HUES6 (cell line): ENCODE measurements at regions not wholly inside any gene's neighbourhood (a gene's known extent, or its start where the extent isn't known, plus 50 kb on each side); places are given as distances from the start of the nearest gene placed in this dataset.

Experiments used
- H3K27ac ChIP-seq: 2 replicates; pipeline ENCODE4 v1.7.0; 2013; ENCODE audit warnings: low read depth, mild to moderate bottlenecking, low read length, inconsistent platforms
- H3K27me3 ChIP-seq: 2 replicates; pipeline ENCODE4 v1.6.1; 2013; ENCODE audit warnings: low read length; ENCODE audit not compliant: control insufficient read depth, insufficient read depth
- H3K36me3 ChIP-seq: 2 replicates; pipeline ENCODE4 v1.6.1; 2013; ENCODE audit warnings: low read length; ENCODE audit not compliant: control insufficient read depth, insufficient read depth
- H3K4me1 ChIP-seq: 2 replicates; pipeline ENCODE4 v1.6.1; 2013; ENCODE audit warnings: low read length; ENCODE audit not compliant: control insufficient read depth, insufficient read depth
- H3K4me3 ChIP-seq: 2 replicates; pipeline ENCODE4 v1.5.1; 2013; ENCODE audit warnings: low read depth, low read length
- H3K9ac ChIP-seq: one replicate; pipeline ENCODE4 v1.6.1; 2013; ENCODE audit warnings: mild to moderate bottlenecking, low read length
- H3K9me3 ChIP-seq: 2 replicates; pipeline ENCODE4 v1.6.1; 2013; ENCODE audit warnings: low read depth, low read length; ENCODE audit not compliant: control insufficient read depth, insufficient read depth

DNA sequence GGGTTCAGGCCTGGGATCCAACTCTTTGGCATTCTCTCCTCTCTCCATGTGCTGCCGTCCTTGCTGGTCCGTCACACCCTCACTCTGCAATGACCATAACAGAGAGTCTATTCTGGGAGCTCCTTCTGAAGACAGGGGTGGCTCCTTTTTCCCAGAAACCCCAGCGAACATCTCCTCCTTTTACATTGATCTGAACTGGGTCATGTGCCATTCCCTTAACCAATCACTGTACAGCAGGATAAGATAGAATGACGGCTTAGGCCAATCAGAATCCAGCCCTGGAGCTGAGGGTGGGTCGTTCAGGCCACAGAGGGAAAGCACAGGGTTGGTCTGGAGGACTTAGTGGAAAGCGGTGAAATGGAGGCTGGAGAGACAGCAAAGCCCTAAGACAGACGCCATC, 740.1 kb downstream of the MATN1 start:
- peaks cover 27% of the 10 kb centered on the region for H3K4me1 ChIP-seq
- H3K9ac ChIP-seq = no peak overlapping the region
- H3K27me3 ChIP-seq = no peaks in the 10 kb centered on the region
- H3K27ac ChIP-seq = no peak overlapping the region
- no peaks in the 10 kb centered on the region for H3K36me3 ChIP-seq
- H3K9me3 ChIP-seq = no peaks in the 10 kb centered on the region
- H3K4me3 ChIP-seq = no peak overlapping the region

DNA sequence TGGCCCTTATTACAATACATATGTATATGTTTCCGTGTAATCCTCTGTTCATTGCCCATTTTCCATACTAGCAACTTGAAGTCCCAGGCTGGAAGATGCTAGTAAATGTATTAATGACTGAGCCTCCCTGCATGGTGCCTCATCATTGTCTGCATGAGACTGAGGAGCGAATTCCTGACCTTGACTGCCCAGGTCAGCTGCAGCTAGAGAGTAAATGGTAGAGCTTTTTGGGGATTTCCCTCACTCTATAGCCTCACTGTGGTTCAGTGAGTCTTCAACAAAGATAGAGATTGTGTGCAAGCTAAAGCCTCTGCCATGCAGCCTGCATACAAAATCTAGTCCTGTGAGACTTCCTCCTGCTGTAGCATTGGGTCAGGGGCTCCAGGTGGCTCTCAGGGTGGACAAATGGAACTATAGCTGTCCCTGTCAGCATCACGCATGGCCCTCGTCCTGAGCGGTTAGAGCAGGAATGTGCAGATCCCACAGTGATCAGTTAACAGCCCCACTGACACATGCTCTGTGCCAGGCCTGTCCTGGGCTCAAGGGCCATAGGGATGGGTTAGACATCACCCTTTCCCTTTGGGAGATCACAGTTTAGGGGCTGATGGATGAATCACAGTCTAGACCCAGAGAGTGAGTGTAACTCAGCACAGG, 741.7 kb downstream of the MATN1 start:
- H3K9ac ChIP-seq = no peak overlapping the region
- no peak overlapping the region for H3K27ac ChIP-seq
- no peak overlapping the region for H3K4me3 ChIP-seq
- H3K27me3 ChIP-seq = no peaks in the 10 kb centered on the region
- H3K4me1 ChIP-seq = peaks cover 21% of the 10 kb centered on the region
- no peaks in the 10 kb centered on the region for H3K9me3 ChIP-seq
- no peaks in the 10 kb centered on the region for H3K36me3 ChIP-seq

DNA sequence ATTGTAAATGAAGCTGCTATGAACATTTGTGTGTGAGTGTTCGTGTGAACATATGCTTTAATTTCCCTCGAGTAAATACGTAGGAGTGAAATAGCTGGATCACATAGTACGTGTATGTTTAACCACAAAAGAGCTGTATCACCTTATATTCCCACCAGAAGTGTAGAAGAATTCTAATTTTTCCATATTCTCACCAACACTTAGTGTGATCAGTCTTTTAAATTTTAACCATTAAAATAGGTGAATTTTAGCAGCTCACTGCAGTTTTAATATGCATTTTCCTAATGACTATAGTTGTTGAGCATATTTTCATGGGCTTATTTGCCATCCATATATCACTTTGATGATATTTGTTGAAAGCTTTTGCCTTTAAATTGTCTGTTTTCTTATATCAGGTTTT, 741.2 kb downstream of the PTPRU start:
- no peaks in the 10 kb centered on the region for H3K36me3 ChIP-seq
- H3K27me3 ChIP-seq = no peaks in the 10 kb centered on the region
- no peaks in the 10 kb centered on the region for H3K9me3 ChIP-seq
- no peak overlapping the region for H3K9ac ChIP-seq
- no peak overlapping the region for H3K4me3 ChIP-seq
- H3K4me1 ChIP-seq = peaks cover 34% of the 10 kb centered on the region
- H3K27ac ChIP-seq = no peak overlapping the region

DNA sequence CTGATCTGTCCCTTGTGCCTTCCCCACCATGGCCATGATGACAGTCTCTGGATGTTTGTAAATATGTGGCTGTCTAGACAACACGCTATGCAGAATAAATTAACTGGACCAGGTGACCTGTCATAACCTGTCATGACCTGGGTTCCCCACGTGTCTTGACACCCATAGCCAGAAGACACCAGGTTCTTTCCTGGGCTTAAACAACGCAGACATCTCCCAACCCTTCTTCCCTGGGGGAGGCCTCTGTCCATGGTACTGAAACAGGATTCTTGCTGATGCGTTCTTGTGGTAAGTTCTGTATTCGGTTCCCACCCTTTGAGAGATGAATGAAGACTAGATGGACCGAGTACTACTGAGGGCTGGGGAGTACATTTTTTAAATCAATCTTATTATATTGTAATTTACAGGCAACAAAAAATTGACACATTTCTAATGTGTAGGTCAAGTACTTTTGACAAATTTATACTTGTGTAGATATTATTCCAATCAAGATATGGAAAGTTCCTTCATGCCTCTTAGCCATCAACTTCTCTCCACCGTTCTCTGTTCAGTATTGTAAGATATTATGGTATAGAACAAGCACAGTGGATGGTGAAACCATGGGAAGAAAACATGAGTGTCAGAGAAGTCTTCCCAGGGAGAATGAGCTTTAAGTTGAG, 738.8 kb downstream of the PTPRU start:
- no peaks in the 10 kb centered on the region; the same call in 1 of the 2 replicates for H3K27me3 ChIP-seq
- H3K27ac ChIP-seq = peak overlapping the region; percentile 90
- no peaks in the 10 kb centered on the region for H3K9me3 ChIP-seq
- H3K4me3 ChIP-seq = no peak overlapping the region
- H3K9ac ChIP-seq = peak overlapping the region; percentile 47
- no peaks in the 10 kb centered on the region for H3K36me3 ChIP-seq
- peaks cover 36% of the 10 kb centered on the region for H3K4me1 ChIP-seq

DNA sequence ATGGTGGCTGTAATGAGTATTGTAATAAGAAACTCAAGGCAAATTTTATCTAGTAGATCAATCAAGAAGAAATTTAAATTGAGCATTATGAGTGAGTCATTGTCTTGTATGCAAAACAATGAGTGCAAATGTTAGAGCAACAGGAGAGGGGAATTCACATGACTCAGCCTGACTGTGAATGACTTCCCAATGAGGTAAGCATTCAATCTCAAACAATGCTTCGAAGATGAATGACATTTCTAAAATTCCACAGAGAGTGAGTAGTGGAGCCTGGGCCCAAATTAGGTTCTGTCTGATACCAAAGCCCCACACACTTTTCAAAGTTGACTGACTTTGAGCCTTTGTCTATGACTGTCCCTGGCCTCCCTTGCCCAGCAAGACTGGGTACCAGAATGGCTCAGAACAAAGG, 738.0 kb downstream of the PTPRU start:
- Histone ChIP-seq H3K9me3 (peaks cover 2% of the 10 kb centered on the region), H3K27me3 (no peaks in the 10 kb centered on the region; the same call in 1 of the 2 replicates), H3K4me3 (peak overlapping the region; percentile 34), H3K4me1 (peaks cover 36% of the 10 kb centered on the region), H3K9ac (peak overlapping the region; percentile 72), H3K27ac (peak overlapping the region; percentile 99), H3K36me3 (no peaks in the 10 kb centered on the region)

DNA sequence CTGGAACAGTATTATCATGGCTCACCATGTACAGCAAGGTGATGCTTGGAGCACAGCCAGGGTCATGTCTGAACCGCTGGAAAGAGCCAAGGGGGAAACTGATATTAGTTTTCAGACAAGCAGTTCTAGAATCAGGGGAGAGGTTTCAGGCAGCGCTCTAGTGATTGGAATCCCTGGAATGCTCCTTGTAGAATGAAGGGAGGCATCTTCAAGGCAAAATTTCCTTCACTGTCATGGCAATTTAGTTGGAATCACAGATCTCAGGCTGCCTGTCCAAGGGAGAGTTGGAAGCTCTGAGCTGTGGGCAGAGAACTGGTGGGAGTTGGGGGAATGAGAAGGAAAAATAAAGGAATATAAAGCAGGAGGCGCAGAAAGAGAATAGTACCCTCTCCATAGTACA, 737.1 kb downstream of the PTPRU start:
- Histone ChIP-seq H3K27ac (peak overlapping the region; percentile 99), H3K9ac (peak overlapping the region; percentile 72), H3K9me3 (peaks cover 6% of the 10 kb centered on the region)

DNA sequence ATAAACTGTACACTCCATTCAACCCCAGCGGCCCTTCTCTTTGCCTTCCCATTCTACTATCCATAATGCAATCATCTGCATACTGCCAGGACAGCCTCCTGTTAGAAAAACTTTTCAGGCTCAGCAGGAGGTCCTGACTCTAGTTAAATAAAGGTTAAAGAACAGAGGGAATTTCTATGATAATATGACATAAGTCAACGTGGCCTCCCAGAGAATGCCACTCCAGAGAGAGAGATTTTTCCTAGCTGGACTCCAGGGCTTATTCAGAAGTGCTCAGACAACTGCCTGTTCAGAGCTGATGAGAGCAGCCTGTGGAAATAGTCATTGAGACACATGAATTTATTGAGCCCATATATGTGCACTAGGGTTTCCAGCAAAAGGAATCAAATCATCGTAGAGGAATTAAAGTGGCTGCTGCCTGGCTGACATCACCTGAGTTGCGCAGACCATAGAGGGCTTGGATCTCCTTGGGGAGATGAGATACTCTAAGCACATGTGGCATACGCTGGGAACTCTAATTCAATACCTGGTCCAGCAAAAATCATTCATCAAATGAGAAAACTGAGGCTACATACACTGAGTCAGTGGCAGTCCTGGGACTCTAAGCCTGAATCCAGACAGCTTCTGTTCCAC, 736.2 kb downstream of the PTPRU start:
- H3K4me3 ChIP-seq = no peak overlapping the region; the same call in 1 of the 2 replicates
- H3K4me1 ChIP-seq = peaks cover 36% of the 10 kb centered on the region
- H3K27ac ChIP-seq = peak overlapping the region; percentile 99
- H3K9me3 ChIP-seq = peaks cover 6% of the 10 kb centered on the region
- H3K27me3 ChIP-seq = no peaks in the 10 kb centered on the region; the same call in 1 of the 2 replicates
- H3K9ac ChIP-seq = peak overlapping the region; percentile 72
- H3K36me3 ChIP-seq = no peaks in the 10 kb centered on the region

More for the DNA sequence above, 737.1 kb downstream of the PTPRU start:
- peaks cover 36% of the 10 kb centered on the region for H3K4me1 ChIP-seq
- H3K36me3 ChIP-seq = no peaks in the 10 kb centered on the region
- peak overlapping the region; percentile 34; the same call in 1 of the 2 replicates for H3K4me3 ChIP-seq
- no peaks in the 10 kb centered on the region; the same call in 1 of the 2 replicates for H3K27me3 ChIP-seq

DNA sequence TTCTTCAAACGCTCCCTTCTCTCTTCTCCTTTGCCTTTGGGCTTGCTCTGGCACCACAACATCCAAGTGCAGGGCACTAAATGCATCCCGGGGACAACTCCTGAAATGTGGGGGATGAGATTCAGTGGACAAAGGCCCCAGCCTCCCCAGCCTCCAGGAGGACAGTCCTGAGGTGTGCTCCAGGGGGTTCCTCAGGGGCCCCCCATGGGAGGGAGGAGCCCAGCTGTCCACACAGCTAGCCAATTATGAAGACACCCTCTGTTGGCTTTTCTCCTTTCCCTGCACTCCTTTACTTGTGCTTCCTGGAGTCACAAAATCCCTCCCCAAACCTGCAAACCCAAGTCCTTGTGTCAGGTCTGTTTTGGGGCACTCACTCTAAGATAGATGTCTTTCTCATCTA, 735.4 kb downstream of the PTPRU start:
- H3K27ac ChIP-seq = no peak overlapping the region
- H3K4me3 ChIP-seq = no peak overlapping the region
- H3K9ac ChIP-seq = no peak overlapping the region
- H3K4me1 ChIP-seq = peaks cover 36% of the 10 kb centered on the region
- H3K36me3 ChIP-seq = no peaks in the 10 kb centered on the region
- H3K27me3 ChIP-seq = no peaks in the 10 kb centered on the region; the same call in 1 of the 2 replicates
- peaks cover 6% of the 10 kb centered on the region for H3K9me3 ChIP-seq

DNA sequence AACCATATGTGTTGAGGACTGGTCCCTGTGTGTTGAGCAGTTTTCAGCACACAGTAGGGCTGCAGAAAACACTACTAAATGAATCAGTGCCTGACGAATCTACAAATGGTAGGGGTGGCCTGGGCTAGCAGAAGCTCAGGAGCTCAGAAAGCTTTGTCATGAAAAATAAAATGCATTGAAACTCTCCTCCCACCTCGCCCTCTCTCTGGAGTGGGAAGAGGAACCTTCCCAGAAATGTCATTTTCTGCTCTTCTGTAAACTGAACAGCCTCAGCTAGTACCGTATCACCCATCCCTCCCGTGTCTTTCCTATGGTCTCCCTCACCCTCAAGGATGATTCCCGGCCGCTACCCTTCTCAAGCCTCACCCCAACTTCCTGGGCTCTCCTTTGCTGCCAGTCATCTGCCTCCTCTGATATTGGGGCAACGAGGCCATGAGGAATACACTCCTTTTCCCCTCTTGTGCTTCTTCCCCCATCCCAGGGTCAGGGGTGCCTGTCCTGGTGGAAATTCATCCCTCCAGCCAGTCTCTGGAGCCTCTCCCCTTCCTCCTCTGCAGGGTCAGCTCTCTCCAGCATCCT, 734.5 kb downstream of the PTPRU start:
- Histone ChIP-seq H3K36me3 (no peaks in the 10 kb centered on the region), H3K4me1 (peaks cover 36% of the 10 kb centered on the region), H3K27ac (no peak overlapping the region), H3K9ac (no peak overlapping the region), H3K27me3 (no peaks in the 10 kb centered on the region; the same call in 1 of the 2 replicates), H3K4me3 (no peak overlapping the region), H3K9me3 (peaks cover 6% of the 10 kb centered on the region)

DNA sequence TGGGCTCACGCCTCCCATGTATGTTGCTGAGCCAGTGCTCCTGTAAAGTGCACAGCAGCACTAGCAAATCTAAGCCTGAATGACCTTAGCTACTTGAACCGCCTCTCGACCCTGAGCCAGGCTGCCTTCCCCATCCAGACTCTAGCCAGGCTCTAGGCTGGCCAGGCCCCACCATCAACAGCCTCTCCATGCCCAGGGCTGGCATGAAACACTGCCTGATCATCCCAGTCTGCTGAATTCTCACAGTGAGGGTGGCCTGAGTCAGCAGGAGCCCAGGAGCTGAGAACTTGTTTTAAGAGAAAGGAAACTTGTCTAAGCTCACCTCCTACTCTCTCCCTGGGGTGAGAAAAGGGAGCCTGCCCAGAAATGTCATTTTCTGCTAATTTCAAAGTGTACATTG, 733.3 kb downstream of the PTPRU start:
- H3K36me3 ChIP-seq = no peaks in the 10 kb centered on the region

DNA sequence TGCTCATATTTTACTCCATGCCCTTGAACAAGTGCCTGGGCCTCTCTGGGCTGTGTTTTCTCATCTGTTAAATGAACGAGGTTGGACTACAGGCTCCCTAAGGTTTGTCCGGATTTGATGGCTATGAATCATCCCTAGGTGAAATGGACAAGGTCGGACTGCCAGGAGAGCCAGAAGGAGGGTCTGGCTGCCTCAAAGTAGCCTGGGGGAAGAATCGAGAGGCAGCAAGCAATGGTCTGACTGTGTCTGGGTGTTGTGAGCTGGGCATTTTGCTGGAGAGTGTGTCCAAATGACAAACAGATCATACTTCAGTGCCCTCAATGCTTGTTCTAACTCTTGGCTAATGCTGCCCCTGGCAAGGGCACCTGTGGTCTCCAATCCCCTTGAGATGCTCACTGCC, 730.9 kb downstream of the PTPRU start:
- Histone ChIP-seq H3K4me1 (peaks cover 26% of the 10 kb centered on the region), H3K9me3 (peaks cover 6% of the 10 kb centered on the region), H3K27me3 (no peaks in the 10 kb centered on the region; the same call in 1 of the 2 replicates), H3K9ac (no peak overlapping the region), H3K4me3 (no peak overlapping the region), H3K36me3 (no peaks in the 10 kb centered on the region), H3K27ac (no peak overlapping the region)

More for the DNA sequence above, 733.3 kb downstream of the PTPRU start:
- H3K9me3 ChIP-seq = peaks cover 6% of the 10 kb centered on the region
- H3K27me3 ChIP-seq = no peaks in the 10 kb centered on the region; the same call in 1 of the 2 replicates
- peaks cover 37% of the 10 kb centered on the region for H3K4me1 ChIP-seq
- H3K9ac ChIP-seq = no peak overlapping the region
- H3K27ac ChIP-seq = no peak overlapping the region
- no peak overlapping the region for H3K4me3 ChIP-seq
